NCI-H2081 (cell line): ENCODE measurements at regions not wholly inside any gene's neighbourhood (a gene's known extent, or its start where the extent isn't known, plus 50 kb on each side); places are given as distances from the start of the nearest gene placed in this dataset.
"Not testable (repeated sequence)": the region's sequence is repeated elsewhere in the genome, so short reads cannot be mapped to it uniquely, and the experiment has no call there.

Experiments used
- DNase-seq, 2 experiments: peaks; one replicate each; lab custom pipeline; 2025; lab: John Stamatoyannopoulos, UW

DNA sequence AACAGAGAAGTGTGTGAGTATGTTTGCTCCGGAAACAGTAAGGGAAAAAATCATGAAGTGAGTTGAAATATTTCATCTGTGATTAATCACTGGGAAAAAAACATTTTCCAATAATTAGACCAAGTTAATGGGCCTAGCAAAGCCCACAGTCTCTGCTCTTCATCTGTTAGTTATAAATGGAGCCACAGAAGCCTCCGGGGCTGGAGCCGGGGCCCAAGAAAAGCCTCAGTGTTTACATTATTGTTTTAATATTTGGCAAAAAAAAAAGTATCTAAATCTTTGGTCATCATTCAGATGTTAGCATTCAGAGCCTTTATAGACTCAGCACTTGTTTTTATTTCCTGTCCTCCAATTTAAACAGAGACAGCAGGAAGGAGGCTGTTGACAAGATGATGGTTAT lies 115.0 kb downstream of the UBE2U start:
- no peak for DNase-seq

DNA sequence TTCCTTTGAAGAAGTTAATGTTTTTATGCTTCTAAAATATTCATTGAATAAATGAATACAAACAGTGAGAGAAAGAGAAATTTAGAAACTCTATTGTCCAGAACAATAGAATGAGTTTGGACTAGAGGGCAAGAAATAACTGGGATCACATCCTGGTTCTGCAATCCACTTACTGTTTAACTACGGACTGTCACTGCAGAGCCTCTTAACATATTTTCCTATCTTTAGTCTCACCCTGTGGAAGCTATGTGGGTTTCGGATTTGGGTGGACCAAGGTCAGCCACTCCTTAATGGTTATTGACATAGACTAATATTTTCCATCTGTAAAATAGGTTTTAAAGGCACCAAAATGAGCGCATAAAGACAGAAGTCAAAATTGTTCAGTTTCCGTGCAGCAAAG lies 116.6 kb downstream of the UBE2U start:
- DNase-seq: no peak

DNA sequence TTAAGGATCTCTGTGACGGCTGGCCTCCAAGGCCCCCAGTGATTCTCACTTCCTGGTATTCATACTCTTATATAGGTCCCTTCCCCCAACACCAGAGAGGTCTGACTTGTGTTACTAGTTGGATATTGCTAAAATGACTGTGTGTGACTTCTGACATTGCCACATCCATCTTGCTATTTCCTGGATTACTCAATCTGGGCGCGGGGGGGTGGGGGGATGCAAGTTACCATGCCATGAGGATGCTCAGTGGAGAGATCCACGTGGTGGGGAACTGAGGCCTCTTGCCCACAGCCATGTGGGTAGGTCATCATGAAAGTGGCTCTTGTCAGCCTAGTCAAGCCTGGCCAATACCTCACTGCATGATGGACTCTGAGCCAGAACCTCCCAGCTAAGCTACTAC lies 117.0 kb downstream of the UBE2U start:
- DNase-seq: no peak

DNA sequence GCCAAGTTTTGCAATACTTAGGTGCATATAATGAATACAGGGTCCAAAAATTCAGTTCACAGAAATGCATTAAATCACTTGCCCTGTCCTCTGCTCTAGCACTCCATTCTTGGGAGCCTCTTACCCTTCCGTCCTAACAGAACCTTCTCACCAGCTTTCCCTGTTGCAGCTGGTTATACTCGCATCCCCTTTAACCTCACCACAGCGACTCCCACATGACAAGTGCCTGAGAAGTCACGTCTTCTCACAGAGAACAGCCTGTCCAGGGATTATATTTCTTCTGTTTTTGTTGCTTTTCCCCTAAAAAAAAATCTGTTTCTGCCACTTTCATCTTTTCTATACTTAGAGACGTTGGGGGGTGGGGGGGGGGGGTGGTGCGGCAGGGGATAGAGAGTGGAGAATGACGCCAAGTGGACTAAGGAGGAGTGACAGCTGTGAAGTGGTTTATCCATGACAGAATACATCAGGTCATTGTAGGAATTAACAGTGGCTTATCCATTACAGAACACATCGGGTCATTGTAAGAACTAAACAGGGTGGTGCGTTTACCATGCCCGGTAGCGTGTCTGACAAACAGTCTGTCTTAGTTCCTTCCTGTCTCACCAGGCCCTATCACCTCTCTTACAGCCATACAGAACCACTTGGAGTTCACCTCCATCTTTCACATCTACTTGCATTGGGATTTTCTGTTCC lies 117.6 kb downstream of the UBE2U start:
- no peak for DNase-seq

DNA sequence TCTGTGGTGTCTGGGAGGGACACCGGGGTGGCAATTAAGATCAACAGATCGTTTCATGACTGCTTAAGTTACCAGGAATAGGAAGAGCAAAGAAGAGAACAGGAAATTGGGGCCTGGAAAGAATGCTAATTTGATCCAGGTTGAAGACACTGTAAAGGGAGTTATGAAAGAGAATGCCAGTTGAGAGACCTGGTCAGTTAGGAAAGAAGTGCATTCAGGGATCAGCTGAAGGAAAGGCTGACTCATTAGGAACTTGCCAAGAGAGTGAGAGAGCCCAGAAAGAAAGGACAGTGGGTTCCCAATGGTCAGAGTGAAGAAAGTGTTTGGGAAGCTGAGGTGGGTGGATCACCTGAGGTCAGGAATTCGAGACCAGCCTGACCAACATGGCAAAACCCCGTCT lies 119.6 kb downstream of the UBE2U start:
- DNase-seq: no peak

DNA sequence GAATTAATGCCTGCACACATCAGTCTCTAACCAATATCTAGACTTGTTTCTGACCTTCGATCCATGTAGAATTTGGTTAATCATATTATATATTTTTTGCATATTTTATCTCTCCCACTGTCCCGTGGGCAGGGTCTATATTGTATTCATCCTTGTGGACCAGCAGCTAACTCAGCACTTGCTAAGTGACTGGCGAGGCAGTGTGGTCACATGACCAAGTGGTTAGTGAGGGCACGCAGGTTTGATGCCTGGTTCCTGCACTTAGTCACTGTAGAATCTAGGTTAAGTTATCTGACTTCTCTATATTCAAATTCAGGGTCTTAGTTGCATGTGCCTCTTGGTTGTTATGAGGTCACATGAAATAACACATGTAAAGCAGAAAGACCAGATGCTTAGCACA lies 120.5 kb downstream of the UBE2U start:
- DNase-seq: no peak

DNA sequence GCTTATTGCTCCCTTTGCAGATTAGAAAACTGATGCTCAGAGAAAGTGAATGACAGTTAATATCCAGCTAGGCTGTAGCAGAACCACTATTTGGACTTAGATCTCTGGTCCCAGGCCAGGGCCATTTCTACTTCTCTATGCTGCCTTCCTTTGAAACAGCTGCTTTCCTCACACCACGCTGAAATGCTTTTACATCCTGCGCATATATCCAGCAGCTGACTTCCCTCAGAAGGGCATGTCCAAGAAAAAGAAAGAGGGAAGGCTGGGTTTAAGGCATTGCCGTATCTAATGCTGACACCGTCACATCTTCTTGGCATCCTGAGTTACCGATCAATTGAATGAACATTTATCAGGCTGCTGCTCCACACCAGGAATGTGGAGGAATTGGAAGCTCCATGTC lies 122.4 kb downstream of the UBE2U start:
- no peak for DNase-seq

DNA sequence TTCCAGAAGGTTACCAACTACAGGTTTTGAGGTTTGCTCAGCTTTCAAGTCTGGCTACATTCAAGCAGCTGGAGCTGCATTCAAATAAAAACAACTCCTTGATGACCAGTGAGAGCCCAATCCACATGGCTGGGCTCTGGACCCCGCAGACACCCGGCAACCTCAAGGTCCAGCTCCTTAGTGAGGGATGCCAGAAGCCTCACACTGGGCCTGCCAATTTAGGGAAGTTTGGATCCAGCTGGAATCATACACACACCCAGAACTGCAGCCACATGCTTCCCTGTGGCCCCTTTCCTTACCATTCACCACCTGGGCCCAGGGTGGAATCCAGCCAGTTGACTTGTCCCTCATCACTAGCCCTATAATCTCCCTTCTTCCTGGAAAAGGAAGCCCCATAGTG lies 123.7 kb downstream of the UBE2U start:
- DNase-seq: no peak

DNA sequence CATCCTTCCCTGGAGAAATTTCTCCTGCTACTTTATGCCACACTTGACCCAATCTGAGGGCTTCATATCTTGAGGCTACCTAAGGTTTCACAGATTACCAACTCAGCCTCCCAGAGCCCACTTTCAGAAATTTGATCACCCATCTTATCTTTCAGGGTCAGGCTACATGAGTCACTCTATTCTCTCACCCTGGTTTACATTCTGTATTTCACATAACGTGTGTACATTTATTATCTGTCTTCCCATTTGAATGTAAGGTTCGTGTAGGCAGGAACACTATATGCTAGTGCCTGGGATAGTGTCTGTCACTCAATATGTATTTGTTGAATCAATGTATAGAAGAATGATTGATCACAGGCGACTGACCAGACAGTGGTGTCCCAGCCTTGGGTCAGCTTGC lies 124.8 kb downstream of the UBE2U start:
- no peak for DNase-seq

DNA sequence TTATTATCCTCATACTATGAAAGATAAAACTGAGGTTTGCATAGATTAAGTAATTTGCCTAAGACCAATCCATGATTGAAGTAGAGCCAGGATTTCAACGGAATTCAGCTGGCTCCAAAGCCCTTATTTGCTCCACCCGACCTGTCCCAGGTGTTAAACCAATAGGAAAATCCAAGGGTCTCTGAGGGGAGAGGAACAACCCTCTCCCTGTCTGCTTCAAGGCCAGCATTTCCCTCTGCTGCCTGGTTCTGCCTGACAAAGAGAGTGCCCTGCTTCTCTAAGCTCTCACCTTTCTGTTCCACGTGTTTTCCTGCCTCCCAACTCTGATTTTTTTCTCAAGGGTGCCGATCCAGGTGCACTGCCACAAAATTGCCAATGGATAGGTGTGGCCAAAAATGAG lies 127.4 kb downstream of the UBE2U start:
- DNase-seq: no peak

DNA sequence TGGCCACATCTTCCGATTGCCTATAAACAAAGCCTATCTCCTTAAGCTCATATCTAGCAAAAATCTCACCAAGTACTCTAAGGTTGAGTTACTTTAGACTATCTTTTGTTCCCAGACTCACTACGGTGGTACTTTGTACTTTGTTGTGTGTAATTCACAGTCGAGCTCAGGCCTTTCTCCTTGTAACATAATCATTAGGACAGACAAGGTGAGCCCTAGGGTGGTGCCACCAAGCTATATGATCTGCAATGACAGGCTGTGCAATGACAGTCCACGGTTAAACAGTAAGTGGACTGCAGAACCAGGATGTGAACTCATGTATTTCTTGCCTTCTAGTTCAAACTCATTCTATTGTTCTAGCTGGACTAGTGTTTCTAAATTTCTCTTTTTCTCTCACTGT lies 132.2 kb downstream of the UBE2U start:
- DNase-seq: no peak

DNA sequence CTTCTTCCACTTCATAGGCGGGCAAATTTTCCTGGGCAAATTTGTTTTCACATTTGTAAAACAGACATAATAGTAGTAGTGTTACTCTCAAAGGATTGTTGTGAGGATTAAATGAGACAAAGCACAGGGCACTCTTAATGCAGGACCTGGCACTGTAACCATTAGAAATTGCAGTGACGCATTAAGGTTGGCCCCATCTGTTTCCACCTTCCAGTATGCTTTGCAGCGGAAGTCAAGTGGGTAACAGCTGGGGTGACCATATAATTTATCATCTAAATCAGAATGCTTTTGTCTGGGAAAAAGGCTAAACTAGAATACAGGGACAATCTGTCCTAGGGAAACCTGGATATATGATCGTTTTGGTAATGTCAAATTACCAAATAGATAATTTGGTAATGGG lies 132.5 kb upstream of the CACHD1 start:
- peak in 1 of 2 experiments; percentile 2 for DNase-seq

DNA sequence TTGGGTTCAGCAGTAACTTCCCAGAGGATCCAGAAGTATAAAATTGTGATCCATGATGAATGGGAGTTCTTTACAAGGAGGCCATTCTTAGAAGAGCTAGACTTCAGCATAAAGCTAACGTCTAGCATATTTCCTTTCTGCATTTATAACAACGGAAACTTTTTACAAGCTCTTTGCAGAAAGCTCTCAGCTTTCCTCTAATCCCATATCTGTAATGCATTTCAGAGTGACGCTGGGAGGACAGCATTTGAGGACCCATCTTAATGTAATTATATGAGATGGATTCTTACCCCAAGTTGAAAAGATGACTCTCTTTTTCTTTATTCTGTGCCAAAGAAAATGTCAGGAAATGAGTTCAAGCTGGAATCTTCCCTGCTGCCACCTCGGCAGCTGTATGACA lies 132.0 kb upstream of the CACHD1 start:
- DNase-seq: no peak

DNA sequence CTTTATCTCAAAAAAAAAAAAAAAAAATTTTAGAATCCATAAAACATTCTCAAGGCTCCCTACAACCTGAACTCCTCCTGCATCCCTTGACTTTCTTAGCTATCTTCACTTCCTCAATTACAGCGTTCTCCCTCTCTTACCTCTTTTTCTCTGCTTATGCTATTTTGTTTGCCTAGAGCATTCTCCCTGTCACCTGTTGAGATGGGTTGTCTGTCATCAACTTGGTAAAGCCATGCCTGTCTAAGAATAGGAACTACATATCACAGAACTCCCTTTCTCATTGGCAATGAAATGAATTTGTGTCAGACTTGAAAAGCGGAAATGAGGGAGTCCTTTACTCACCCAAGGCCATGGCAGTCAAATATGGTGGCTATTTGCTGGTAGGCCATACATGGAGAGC lies 129.6 kb upstream of the CACHD1 start:
- DNase-seq: no peak

DNA sequence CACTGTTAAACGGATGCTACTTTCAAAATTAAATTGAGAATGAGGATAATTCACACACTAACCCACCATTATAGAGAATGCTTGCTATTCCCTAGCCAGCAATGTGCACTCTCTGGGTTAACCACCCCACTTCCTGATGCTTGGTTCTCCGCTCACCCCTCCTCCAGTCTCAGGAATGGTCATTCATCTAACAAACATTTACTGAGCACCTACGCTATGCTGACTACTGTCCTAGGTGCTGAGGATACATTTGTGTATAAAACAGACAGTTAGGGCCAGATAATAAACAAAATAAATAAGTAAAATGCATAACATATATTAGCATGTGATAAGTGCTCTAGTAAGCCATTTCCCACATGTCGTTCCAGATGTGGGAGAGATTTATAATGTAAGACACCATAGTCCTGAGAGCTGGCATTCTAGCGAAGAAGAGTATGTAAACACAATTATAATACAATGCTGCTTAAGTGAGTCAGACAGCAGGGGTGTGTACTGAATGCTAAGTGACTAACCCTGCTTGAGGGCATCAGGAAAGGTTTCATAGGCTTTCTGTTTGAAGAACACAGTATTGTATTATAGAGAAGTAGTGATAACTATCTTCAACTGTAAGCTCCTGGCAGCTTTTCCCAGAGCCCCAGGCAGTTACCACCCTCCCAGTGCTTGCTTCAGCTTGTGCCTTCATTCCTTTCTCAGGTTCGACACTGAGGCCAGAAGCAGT lies 126.7 kb upstream of the CACHD1 start:
- DNase-seq: peak; percentile 49 to 68

DNA sequence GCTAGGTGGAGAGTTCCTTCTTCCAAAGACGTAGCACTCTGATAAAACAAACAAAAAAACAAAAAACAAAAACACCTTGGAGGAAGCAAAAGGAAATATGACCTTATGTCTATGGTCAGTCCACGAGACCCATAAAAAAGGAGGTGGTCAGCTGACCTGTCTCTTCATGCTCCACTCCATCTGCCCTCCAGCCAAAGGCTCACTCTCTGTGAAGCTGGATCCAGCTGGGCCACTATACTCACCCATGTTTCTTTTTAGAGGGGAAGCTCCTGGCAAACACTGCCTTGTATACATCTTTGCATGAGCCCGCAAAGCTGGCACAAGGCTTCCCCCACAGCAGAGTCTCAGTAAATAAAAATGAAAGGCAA lies 126.1 kb upstream of the CACHD1 start:
- DNase-seq: peak in 1 of 2 experiments; percentile 5

DNA sequence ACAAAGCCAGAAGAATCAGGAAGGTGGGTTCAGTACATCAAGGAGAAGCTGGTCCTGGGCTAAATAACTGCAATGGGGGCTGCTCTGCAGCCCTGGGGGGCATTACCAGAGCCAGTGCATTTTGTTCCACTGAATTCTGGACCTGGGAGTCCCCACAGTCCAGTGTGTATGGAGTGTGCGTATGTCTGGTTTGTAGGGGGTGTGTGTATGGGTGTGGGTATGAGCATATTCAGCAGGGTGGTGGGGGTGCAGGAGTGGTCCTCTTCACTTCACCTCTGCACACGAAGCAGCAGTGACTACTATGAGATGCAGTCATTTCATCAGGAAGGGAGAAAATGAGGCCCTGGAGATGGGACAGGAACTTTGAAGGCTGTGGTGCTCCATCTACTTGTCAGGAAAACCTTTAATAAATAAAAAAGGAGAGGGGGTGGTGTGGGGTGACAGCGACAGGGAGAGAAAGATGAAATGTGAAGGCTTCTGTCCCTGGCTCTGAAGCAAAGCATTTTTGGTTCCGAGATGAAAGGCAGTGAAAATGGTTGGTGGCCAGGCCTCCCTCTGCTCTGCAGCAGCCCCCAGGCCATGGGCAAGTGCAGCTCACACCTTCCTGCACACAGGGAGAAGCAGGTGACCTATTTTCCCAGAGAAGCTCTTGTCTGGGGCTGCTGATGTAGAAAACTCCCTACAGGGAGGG lies 121.5 kb upstream of the CACHD1 start:
- DNase-seq: no peak

DNA sequence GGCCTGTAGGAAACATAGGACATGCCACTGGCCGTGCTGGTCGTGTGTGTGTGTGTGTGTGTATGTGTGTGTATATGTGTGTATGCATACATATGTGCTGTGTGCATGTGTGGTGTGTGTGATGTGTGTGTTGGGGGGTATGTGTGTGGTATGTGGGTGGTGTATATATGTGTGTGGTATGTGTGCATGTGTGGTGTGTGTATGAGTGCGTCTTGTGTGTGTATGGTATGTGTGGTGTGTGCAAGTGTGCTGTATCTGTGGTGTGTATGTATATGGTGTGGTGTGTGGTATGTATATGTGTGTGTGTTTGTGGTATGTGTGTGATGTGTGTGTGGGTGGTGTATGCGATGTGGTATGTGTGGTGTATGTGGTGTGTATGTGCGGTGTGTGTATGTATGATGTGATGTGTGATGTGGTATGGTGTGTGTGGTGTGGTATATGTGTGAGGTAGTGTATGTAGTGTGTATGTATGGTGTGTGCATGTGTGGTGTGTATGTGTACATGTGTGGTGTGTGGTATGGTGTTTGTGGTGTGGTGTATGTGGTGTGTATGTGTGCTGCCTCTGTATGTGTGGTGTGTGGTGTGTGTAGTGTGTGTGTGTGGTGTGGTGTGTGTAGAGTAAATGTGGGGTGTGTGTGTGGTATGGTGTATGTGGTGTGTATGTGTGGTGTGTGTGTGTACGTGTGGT lies 120.8 kb upstream of the CACHD1 start:
- DNase-seq: no peak

DNA sequence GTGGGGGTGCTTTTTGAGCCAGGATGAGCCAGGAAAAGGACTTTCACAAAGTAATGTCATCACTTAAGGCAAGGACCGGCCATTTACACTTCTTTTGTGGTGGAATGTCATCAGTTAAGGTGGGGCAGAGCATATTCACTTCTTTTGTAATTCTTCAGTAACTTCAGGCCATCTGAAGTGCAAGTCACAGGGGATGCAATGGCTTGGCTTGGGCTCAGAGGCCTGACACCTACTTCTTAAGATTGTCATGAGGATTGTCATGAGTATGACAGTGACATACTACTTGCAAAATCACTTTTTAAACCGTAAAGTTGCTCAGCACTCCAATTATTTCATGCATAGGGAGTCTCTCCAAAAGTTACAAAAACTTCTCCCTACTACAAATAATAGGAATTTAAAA lies 114.4 kb upstream of the CACHD1 start:
- DNase-seq: not testable (repeated sequence)

DNA sequence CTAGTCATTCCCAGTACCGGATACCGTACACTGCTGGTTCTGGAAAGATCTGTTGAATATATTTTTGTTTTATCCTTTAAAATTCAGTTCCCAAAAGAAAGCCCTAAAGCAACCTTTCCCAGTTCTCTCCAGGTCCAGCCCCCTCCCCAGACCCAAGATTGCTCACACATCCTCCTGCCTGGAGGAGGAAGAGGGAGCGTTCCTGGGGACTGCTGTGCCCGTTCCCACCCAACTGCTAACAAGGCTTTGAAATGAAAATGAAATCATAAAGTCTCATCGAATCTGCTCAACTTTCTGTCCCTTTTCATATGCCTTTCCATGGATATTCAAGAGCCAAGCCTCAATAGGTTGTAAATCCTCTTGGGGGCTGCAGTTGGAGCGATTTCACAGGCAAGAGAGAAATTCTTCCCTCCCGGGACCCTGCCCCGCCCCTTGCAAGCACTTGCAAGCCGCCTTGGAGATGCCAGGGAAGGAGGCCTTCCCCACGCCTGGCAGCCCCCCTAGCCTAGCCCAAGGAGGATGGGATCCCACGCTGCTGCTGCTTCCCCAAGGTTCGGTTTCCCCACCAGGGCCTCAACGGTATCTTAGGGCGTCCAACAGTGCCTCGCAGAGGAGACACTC lies 113.2 kb upstream of the CACHD1 start:
- DNase-seq: no peak

DNA sequence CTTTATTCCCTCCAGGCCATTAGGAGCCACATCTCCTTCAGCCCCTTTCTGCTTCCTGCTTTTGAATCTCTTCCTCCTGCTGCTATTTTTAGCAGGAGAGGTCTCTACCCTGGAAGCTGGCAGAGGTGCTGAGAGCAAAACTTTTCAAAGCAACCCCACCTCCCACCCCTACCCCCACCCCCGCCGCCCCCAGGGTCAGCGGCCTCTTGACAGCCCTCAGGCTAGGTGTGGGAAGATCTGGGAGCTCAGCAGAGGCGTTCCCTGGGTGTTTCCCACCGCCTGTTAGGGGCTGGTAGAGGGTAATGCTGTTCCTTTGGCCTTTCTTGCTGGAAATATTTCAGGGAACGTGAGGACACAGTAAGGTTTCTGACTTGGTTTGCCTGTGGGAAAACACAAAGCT lies 112.5 kb upstream of the CACHD1 start:
- no peak for DNase-seq

DNA sequence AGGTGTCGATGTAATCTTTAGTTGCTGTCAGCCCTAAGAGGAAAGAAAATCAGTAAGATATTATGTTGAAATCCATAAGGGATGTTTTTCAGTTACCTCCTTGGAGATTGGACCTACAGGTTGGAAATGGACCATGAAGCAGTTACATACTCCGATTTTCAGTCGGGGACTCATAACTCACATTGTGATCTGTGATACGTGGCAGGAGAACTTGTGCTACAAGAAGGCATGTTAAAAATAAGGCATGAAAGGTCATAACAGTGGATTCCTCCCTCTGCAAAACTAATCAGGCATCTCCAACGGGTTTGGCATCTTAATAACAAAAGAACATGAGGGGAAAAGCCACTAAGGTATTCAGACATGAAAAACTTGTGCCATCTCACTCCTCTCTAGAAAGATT lies 111.2 kb upstream of the CACHD1 start:
- no peak for DNase-seq
